Erythroblast (primary cell): ENCODE measurements at regions not wholly inside any gene's neighbourhood (a gene's known extent, or its start where the extent isn't known, plus 50 kb on each side); places are given as distances from the start of the nearest gene placed in this dataset.

Experiments used
- GATA1 ChIP-seq: IDR thresholded peaks from 2 replicates; pipeline ENCODE4 v1.6.1; 2011; ENCODE audit warnings: low read depth, mild to moderate bottlenecking, control low read depth, low read length, moderate library complexity
- POLR2A ChIP-seq: IDR thresholded peaks from 2 replicates; pipeline ENCODE4 v1.6.1; 2011; ENCODE audit warnings: mild to moderate bottlenecking, low read length

DNA sequence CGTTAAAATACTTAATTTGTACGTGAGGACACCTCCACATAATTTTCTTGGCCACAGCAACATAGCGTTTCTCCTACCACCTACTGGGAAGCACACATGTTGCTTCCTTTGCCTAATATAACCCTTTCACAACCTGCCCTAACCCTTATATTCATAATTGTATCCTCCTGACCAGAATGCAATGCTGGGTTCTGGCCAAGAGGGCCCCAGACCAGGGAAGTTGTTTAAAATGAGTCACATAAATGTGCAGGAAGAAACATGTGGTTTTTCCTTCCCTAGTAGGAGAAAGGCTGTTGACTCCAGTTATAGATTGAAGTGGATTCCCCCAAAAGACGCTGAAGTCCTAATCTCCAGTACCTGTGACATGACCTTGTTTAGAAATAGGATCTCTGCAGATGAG, 187.3 kb downstream of the NUFIP1 start:
- TF ChIP-seq POLR2A (no peak), GATA1 (no peak)
